Cardiac muscle cell (in vitro differentiated cells and primary cell): ENCODE measurements at regions not wholly inside any gene's neighbourhood (a gene's known extent, or its start where the extent isn't known, plus 50 kb on each side); places are given as distances from the start of the nearest gene placed in this dataset.

Experiments
- DNase-seq, 2 donors: peaks; one replicate each; pipeline versions ENCODE4 v3.0.0 to v3.0.0-alpha.2; 2010 to 2017; ENCODE audit warnings: low read depth in 1 of 2, low spot score in 1 of 2
- H3K27ac ChIP-seq: fragments of 200-600 bp; sonication (generic); 2 replicates; pipeline ENCODE4 v1.5.1; 2016
- H3K27me3 ChIP-seq: fragments of 200-600 bp; sonication (generic); 2 replicates; pipeline ENCODE4 v1.6.0; 2016; ENCODE audit warnings: control low read depth
- H3K36me3 ChIP-seq: fragments of 200-600 bp; sonication (generic); 2 replicates; pipeline ENCODE4 v1.5.1; 2016; ENCODE audit warnings: control low read depth
- H3K4me1 ChIP-seq: fragments of 200-600 bp; sonication (generic); 2 replicates; pipeline ENCODE4 v1.8.1; 2017; ENCODE audit warnings: low read depth, mild to moderate bottlenecking, mixed run types
- H3K4me3 ChIP-seq: fragments of 200-600 bp; sonication (generic); 2 replicates; pipeline ENCODE4 v1.5.1; 2016; ENCODE audit warnings: mild to moderate bottlenecking
- H3K9me3 ChIP-seq: fragments of 200-600 bp; sonication (generic); 2 replicates; pipeline ENCODE4 v1.5.1; 2017; ENCODE audit warnings: low read depth, mild to moderate bottlenecking, control low read depth
- CTCF ChIP-seq: IDR thresholded peaks from 2 replicates; pipeline ENCODE4 v1.5.1; 2012; ENCODE audit warnings: low read depth, mild to moderate bottlenecking, low read length

GRCh38 chr6:81564470-81565068 is 187.9 kb downstream of the TENT5A start:
- H3K27me3 ChIP-seq, result no peaks in the 10 kb centered on the region
- DNase-seq, result no peak
- H3K27ac ChIP-seq, result no peak overlapping the region
- no peak overlapping the region for H3K4me3 ChIP-seq
- no peaks in the 10 kb centered on the region for H3K9me3 ChIP-seq
- TF ChIP-seq CTCF, result no peak
- no peaks in the 10 kb centered on the region for H3K36me3 ChIP-seq
- peaks cover 16% of the 10 kb centered on the region for H3K4me1 ChIP-seq

DNA sequence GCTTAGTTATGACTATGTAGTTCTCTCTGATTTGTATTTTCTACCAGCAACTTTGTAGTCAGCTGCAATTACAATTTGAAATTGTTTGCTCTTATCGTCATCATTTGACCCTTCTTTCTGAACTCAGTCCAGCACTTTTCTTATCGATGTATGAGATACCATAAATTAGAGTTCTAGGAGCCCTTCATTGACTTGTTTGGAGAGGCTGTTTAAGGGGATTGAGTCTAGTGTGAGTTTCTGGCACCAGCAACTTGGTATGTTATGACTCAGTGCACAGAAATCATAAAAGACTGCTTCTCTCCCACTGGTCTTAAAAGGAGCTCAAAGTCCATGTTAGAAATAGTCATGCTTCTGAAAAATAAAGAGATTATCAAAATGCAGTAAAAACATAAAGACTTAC is 190.3 kb downstream of the TENT5A start:
- DNase-seq, result peak; percentile 14 to 71
- H3K27me3 ChIP-seq, result no peaks in the 10 kb centered on the region
- peaks cover 16% of the 10 kb centered on the region for H3K4me1 ChIP-seq
- no peak overlapping the region for H3K27ac ChIP-seq
- no peaks in the 10 kb centered on the region for H3K36me3 ChIP-seq
- no peak overlapping the region for H3K4me3 ChIP-seq
- TF ChIP-seq CTCF, result no peak
- no peaks in the 10 kb centered on the region for H3K9me3 ChIP-seq

- DNase-seq, result peak in 1 of 2 donors; percentile 17
- Histone ChIP-seq H3K27me3 (no peaks in the 10 kb centered on the region), H3K4me1 (peaks cover 16% of the 10 kb centered on the region), H3K9me3 (no peaks in the 10 kb centered on the region), H3K36me3 (no peaks in the 10 kb centered on the region), H3K27ac (no peak overlapping the region), H3K4me3 (no peak overlapping the region)
- TF ChIP-seq CTCF, result no peak
Observed at GRCh38 chr6:81561731-81562130, 190.8 kb downstream of the TENT5A start.

DNA sequence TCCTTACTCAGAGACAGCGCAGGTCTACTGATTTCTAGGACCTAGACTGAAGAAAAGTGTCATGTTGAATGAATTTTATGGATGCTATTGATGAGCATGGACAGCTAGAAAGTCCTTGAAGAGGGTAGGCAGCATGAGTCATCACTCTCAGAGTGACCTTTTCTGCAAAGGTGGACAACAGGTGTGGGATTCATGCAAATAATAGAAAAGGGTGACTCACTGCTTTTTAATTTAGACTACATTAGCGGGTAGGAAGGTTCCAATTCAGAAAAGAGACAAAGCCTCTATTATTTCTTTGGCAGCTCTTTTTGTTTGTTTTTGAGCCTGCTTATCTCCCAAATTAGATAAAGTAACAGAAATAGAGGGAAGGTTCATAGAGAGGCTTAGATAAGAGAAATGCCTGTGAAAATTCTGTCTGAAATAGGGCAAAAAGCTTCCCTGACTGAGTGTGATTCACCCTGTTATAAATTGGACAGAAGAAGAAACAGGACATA is 191.4 kb downstream of the TENT5A start:
- no peak overlapping the region for H3K4me3 ChIP-seq
- H3K36me3 ChIP-seq, result no peaks in the 10 kb centered on the region
- DNase-seq, result peak in 1 of 2 donors; percentile 32
- H3K4me1 ChIP-seq, result peaks cover 16% of the 10 kb centered on the region
- TF ChIP-seq CTCF, result no peak
- H3K9me3 ChIP-seq, result no peaks in the 10 kb centered on the region
- no peak overlapping the region for H3K27ac ChIP-seq
- no peaks in the 10 kb centered on the region for H3K27me3 ChIP-seq

DNA sequence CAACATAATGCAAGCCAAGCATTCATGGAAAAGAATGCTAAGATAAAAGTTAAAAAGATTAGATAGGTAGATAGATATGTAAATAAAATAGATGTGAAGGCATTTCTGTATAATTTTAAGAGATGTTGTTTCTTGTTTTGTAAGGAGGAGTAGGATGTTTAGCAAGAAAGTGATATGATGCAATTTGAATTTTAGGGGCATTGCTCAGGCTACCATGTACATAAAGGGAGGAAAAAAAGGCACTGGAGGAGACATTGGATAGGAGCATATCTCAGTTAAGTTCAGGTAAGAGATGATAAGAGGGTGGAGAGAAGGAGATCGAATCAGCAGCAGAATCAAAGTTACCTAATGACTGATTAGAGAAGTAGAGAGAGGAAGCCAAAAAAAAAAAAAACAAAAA is 194.7 kb downstream of the TENT5A start:
- Histone ChIP-seq H3K4me3 (no peak overlapping the region), H3K9me3 (no peaks in the 10 kb centered on the region), H3K27ac (no peak overlapping the region), H3K27me3 (no peaks in the 10 kb centered on the region), H3K4me1 (peaks cover 16% of the 10 kb centered on the region), H3K36me3 (no peaks in the 10 kb centered on the region)
- DNase-seq, result peak in 1 of 2 donors; percentile 6
- no peak for TF ChIP-seq CTCF
